ENCODE measurements at regions not wholly inside any gene's neighbourhood (a gene's known extent, or its start where the extent isn't known, plus 50 kb on each side); places are given as distances from the start of the nearest gene placed in this dataset.
A peak's percentile ranks its signal among the peaks of the same experiment; 100 is the strongest.

- no peaks in the 10 kb centered on the region for H3K36me3 ChIP-seq
- H3K4me3 ChIP-seq: no peak overlapping the region
- TF ChIP-seq POLR2A (IDR thresholded peaks at IDR 0.05) (no peak), CTCF (IDR thresholded peaks at IDR 0.05) (no peak)
- no peak overlapping the region for H3K27ac ChIP-seq
- no peaks in the 10 kb centered on the region for H3K27me3 ChIP-seq
- H3K4me1 ChIP-seq: no peaks in the 10 kb centered on the region
- DNase-seq: no peak
- H3K9me3 ChIP-seq: no peaks in the 10 kb centered on the region
Measured at GRCh38 chr9:14389146-14389545, 75.2 kb upstream of the NFIB start.

GRCh38 chr9:14383773-14384172 is 69.8 kb upstream of the NFIB start:
- Histone ChIP-seq H3K36me3 (no peaks in the 10 kb centered on the region), H3K27me3 (no peaks in the 10 kb centered on the region), H3K4me1 (no peaks in the 10 kb centered on the region), H3K4me3 (no peak overlapping the region), H3K9me3 (no peaks in the 10 kb centered on the region), H3K27ac (no peak overlapping the region)
- no peak for TF ChIP-seq POLR2A (IDR thresholded peaks at IDR 0.05)
- no peak for TF ChIP-seq CTCF (IDR thresholded peaks at IDR 0.05)
- no peak for DNase-seq

DNA sequence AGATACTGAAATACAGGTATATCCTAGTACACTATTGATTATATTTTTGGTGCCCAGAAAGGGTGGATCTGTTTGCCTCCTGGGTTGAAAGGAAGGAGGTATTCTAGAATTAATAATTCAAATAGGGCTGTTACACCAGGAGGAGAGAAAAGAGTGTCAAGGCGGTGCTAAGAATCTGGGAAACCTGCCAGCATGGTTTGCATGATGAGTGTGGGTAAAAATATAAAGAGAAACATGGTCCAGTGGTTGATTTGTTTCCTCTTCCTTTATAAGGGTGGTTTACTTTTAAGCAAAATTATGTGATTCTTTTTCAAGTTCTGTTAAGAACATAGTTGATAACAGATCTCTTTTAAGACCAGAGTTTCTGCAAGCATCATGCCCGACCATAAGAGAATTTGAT is 69.4 kb upstream of the NFIB start:
- Histone ChIP-seq H3K4me3 (no peak overlapping the region), H3K9me3 (no peaks in the 10 kb centered on the region), H3K27me3 (no peaks in the 10 kb centered on the region), H3K36me3 (no peaks in the 10 kb centered on the region), H3K4me1 (no peaks in the 10 kb centered on the region), H3K27ac (no peak overlapping the region)
- DNase-seq: no peak
- no peak for TF ChIP-seq POLR2A (IDR thresholded peaks at IDR 0.05)
- TF ChIP-seq CTCF (IDR thresholded peaks at IDR 0.05): no peak

- no peak for TF ChIP-seq POLR2A (IDR thresholded peaks at IDR 0.05)
- no peaks in the 10 kb centered on the region for H3K9me3 ChIP-seq
- H3K27me3 ChIP-seq: no peaks in the 10 kb centered on the region
- H3K36me3 ChIP-seq: no peaks in the 10 kb centered on the region
- H3K4me3 ChIP-seq: no peak overlapping the region
- H3K27ac ChIP-seq: no peak overlapping the region
- no peaks in the 10 kb centered on the region for H3K4me1 ChIP-seq
- no peak for DNase-seq
Measured at GRCh38 chr9:14380061-14380836, 66.3 kb upstream of the NFIB start.

DNA sequence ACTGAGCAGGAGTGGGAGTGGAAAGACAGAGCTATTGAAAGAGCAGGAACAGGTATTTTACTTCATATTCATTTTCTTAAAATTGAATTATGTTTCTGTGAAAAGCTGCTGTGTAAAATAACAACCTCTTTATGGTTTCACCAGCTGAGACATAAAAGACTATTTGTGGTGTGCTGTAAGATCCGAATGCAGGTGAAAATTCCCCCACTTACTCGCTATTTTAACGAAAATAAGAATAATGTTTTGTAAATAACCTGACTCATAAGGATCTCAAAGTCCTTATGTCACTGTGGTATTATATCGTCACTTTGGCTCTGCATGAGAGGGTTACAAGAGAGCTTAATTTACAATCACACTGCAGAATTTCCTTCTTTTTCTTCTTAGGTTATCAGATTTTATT is 65.3 kb upstream of the NFIB start:
- TF ChIP-seq POLR2A (IDR thresholded peaks at IDR 0.05) (no peak), CTCF (IDR thresholded peaks at IDR 0.05) (no peak)
- no peaks in the 10 kb centered on the region for H3K36me3 ChIP-seq
- DNase-seq: no peak
- H3K27me3 ChIP-seq: no peaks in the 10 kb centered on the region
- H3K4me3 ChIP-seq: no peak overlapping the region
- H3K27ac ChIP-seq: no peak overlapping the region
- no peaks in the 10 kb centered on the region for H3K9me3 ChIP-seq
- no peaks in the 10 kb centered on the region for H3K4me1 ChIP-seq

DNA sequence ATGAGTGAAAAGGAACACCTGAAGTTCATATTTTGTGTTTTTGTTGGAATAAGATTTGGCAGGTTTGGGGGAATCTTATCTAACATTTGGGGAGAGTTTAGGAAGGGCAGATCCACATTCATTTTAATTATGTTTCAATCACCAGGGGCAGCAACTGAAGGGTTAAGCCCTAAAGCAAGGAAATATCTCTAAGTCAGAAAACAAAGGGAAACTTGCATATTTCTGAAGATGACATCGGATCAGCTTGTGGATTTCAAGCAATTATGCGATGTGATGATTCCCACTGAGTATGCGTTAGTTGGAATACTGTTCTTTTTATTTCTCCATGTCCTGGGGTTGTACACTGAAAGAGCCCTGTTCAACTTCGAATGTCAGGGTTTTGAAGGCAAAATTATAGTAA is 59.8 kb upstream of the NFIB start:
- peak overlapping the region in 2 of 4 donors; percentile 4 to 12 for H3K27ac ChIP-seq

More for the DNA sequence above, 59.8 kb upstream of the NFIB start:
- Histone ChIP-seq H3K4me1 (no peaks in the 10 kb centered on the region), H3K36me3 (no peaks in the 10 kb centered on the region), H3K9me3 (no peaks in the 10 kb centered on the region), H3K4me3 (no peak overlapping the region), H3K27me3 (no peaks in the 10 kb centered on the region)
- TF ChIP-seq POLR2A (IDR thresholded peaks at IDR 0.05): no peak
- TF ChIP-seq CTCF (IDR thresholded peaks at IDR 0.05): no peak
- DNase-seq: no peak

All from Peyer's patch (tissue), 4 donors.